GM21717 (cell line): ENCODE measurements at regions not wholly inside any gene's neighbourhood (a gene's known extent, or its start where the extent isn't known, plus 50 kb on each side); places are given as distances from the start of the nearest gene placed in this dataset.

Experiments used
- ATAC-seq: cut with Tn5 transposase; IDR thresholded peaks from one replicate; pipeline ENCODE4 v1.9.1; 2021; ENCODE audit warnings: mild to moderate bottlenecking, moderate library complexity; ENCODE audit not compliant: unreplicated experiment

DNA sequence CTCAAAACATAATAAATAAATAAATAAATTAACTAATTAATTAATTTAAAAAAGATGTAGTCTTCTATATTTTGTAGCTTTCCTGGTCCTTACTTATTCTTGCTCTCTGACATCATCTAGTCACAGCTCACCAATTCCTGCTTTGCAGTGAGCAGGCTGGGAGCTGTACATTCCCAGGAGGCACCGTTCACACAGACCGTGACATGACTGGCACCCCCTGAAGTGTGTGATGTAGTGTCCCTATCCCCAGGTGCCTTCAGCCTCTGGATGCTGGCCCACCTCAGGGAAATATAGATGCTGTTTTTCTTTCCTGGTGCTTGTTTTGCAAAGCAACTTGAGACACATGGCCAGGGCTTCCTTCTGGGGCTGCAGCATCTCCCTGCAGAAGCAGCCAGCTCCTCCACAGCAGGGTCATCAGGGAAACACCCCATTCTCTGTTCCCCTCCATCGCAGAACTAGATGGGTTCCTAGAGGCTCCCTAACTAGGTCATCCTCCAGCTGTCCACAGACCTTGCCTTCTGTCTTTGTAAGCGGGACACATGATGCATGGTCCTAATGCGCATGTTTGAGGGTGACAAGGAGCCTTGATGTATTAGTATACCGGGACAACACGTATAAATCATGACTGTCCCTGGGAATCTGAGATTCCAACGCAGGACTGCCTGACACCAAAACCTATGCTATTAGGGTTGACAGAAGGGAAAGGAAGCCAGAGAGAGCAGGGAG is 76.4 kb downstream of the RHOB start:
- ATAC-seq, result no peak

GRCh38 chr2:20523799-20524187 is 76.9 kb downstream of the RHOB start:
- no peak for ATAC-seq

DNA sequence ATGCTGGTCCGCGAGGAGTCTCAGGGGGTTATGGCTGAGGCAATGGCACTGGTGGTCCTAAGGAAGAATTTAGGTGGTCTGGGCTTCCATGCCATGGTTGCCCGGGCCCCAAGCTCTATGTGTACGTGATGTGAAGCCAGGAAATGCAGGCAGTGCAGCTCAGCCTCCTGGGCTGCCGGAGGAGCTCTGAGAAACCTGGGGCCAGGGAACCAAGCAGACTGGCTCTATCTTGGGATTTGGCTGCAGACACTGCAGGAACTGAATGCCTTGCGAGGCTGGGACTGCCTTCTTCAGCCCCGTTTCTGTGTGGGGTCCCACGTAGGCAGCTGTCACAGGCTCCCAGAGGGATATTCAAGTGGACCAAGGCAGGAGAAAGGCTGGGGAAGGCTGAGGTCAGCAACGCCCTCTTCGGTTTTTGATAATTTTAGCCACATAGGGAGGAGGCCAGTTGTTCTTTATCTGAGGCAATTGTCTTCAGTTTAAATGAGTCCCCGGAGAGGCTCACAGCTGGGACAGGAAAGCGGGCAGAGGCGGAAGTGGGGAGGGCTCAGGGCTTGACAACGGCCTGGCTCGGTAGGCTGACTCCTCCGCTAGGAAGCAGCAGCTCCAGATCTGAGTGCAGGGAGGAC is 77.7 kb downstream of the RHOB start:
- peak; percentile 85 for ATAC-seq

DNA sequence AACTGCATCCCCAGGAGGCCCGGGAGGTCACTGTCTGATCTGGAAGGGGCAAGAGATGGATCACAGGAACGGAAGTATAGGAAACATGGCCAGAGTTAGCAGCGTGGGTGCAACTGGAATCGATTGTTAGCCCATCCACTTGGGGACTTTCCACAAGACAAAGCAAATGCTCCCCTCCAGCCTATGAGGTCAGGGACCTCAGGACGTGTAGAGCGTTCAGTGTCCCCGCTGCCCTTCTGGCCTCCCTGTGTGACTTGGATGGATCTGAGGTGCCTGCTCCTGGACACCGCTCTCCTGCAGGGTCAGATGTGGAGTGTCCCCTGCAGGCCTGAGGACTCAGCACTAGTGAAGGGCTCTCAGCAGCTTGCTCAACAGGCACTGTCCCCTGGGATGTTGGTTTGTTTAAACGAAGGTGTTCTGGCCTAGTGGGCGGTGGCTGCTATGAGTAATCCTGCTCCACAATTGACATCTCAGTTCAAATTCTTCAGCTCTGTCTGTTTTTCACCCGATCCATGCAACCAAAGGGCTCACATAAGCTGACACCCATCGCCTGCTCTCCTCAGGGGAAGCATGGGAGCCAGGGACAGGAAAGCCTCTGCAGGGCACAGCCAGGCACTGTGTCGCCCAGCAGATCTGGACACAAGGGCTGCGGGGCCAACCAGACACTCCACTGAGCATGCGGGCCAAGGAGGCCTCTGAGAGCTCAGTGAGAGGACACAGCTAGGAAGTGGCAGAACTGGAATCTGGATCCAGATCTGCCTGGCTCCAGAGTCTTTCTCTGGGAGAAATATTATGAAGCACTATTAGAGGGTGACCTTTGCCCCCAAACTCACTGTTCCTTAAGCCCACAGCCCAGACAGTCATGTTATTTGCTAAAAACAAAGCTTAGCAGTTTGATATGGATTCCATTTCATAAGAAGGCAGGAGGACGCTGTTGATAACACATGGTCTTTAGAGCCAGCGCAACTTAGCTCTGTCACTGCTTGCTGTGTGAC is 78.5 kb downstream of the RHOB start:
- peak; percentile 85 for ATAC-seq

DNA sequence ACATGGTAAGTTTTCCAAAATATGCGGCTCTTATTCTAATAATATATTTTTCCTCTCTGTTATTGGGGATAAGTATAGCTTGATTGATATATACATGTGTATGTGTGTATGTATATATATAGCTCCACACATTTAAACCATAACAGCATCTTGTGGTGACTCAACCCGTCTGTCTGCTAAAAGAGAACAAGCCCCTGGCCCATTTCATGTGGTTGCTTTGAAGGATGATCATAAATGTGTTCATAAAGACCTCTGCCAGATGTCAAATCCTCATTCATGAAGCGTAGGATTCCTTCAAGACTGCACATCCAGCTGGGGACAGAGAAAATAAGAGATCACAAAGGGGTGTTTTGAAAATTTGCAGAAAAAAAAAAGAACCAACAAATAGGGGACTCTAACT is 79.3 kb downstream of the RHOB start:
- ATAC-seq, result no peak

DNA sequence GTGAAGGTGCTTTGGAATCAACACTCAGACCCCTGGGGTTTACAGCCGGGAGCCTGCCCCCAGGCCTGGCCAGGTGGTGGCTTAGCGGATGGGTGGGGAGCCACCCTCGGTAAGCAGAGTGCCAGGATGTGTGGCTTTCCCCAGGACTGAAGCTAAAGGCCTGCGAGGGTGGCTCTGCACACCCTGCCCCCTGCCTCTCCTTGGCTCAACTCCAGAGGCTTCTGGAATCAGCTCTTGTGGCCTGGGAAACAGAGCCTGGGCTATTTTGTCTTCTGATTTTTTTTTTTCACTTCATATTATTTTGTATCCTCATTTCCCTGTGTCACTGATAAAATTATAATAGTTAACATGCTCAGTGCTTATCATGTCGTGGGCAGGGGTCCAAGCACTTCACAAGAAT is 79.8 kb downstream of the RHOB start:
- no peak for ATAC-seq

DNA sequence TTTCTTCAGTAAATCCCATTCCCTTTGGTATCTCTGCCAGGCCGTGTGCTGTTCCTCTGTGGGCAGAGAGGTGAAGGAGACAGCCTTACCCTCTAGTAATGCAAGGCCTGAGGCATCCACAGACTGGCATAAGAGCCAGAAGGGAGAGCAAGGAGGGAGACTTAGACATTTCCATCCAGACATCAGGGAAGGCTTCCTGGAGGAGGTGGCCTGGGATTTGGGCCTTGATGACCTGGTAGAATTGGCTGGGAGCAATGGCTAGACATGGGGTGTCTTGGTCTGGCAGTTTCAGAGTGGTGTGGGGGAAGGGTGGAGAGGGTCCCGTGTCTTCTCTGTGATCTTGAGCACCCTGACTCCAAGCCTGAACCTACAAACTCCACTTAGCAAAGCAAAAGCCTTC is 81.8 kb downstream of the RHOB start:
- ATAC-seq, result no peak

- ATAC-seq, result no peak
Observed at GRCh38 chr2:20530520-20530919, 83.6 kb downstream of the RHOB start.

DNA sequence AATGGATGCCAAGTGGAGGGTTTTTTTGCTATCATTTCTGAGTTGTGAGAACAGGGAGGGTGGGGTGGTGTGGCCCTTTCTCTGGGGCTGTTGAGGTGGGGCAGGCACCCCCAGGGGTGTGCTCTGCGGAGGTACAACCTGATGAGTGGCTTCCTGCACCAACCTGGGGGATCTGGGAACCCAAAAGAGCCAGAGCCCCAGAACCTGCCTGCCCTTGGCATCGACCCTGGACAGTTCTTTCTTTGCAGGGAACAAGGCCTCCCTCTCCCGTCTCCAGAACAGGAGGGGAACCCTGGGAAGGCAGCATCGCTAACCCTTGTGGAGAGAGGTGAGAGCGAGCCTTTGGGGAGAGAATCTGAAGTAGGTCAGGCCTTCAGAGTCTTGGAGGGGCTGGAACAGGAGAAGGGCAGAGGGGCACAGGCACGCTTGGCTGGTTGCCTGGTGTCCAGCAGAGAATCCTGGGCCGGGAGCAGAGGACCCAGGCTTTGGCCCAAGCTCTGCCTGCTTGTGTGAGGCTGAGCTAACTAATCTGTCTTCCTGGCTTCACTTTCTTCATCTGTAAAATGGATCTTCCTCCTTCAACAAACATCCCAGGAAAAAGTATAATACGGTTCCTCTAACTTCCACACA is 84.9 kb downstream of the RHOB start:
- ATAC-seq, result no peak

GRCh38 chr2:20532634-20533437 is 86.0 kb downstream of the RHOB start:
- ATAC-seq, result no peak

GRCh38 chr2:20533993-20534622 is 87.2 kb downstream of the RHOB start:
- no peak for ATAC-seq

DNA sequence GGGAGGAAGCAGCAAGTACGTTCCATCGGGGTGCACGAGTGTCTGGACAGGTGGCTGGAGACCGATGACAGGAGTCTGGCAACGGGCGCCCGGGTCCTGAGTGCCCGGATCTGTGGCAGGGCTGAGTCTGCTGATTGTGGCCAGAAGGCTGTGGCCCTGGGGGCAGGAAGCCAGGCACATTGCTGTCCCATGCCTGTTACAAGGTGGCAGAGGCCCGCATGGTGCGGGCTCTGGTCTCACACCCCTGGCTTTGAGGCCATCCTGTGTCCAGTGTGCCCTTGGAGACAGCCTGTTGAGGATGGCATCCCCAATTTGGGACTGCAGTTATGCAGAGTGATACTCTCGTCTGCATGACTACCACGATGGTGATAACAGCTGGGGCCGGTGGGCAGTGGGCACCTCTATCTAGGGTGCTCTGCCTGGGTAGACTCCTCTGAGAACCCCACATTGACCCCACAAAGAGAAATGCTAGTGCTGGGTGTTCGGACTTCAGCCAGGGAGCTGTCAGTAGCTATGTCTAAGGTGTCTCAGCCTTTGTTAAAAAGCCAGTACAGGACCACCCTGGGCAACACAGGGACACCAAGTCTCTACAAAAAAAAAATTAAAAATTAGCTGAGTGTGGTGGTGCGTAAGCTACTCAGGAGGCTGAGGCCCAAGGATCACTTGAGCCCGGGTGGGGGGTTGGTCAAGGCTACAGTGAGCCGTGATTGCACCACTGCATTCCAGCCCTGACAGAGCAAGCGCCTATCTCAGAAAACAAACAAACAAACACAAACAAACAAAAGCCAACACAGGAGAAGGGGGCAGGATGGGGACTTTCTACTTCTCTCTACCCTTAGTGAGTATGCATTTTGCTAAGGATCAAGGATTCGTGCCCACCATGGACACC is 88.3 kb downstream of the RHOB start:
- no peak for ATAC-seq

DNA sequence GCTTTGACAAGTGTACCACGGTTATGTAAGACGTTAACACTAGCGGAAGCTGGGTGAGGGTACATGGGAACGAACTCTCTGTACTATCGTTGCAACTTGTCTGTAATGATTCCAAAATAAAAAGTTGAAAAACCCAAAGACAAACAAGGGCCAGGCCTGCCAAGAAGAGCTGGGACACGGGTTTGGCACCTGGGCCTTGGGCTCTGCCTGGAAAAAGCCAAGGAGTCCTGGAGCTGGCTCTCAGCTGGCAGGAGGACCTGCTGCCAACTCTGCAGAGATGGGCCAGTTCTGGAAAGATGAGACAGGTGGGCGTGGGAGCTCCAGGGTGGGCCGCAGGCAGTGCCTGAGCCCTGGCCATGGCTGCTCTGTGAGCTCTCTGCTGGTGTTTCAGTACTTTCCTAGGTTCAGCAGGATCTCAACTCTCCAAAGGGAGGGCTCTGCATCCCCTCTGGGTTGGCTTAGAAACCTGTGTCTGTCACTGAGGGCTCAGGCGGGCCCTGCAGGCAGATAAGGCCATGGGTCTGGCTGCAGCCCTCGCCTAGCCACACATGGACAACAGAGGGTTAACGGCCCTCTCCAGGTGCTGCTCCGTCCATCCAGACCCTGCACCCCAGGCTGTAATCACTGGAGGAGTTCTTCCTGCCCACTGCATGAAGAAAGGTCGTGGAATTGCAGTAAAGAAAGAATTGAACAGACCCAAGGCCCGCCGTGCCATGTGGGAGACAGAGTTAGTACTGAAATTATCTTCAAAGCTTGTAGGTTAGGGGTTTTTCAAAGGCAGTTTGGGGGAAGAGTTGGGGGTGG is 89.9 kb downstream of the RHOB start:
- ATAC-seq, result no peak

DNA sequence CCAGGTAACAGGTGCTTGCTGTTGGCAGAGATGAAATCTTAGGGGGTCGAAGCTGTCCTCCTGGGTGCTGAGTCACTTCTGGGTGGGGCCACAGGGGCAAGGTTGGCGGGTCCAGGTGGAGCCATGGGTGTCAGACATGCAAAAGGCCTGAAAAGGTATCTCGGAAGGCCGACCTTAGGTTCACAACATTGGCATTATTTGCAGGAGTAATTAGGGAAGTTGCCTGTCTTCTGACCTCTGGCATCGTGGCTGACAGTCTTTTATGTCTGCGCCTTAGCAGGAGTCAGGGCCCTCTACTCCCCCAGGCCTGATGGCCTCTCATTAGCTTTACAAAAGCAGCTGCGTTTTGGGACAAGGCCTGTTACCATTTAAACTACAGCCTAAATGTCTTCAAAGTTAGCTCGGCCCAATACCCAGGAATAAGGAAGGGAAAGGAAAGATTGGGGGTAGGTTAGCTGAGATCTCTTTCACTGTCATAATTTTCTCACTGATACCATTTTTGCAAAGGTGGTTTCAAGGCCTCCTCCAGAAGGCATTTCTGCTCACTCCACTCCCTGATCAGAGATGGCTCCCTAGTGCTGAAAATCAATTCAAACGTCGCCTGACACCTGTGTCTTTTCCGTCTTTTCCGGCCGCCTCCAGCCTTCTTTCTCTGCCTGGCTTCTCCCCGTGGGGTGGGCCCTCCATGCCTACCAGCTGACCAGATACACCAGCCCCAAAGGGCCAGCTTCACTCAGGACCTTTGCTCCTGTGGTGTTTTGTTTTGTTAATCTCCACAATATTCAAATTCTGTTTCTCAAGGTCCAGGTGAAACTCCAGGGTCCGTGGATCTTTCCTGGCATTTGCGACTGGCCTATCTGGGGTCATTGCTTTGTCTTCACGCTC is 90.8 kb downstream of the RHOB start:
- no peak for ATAC-seq

DNA sequence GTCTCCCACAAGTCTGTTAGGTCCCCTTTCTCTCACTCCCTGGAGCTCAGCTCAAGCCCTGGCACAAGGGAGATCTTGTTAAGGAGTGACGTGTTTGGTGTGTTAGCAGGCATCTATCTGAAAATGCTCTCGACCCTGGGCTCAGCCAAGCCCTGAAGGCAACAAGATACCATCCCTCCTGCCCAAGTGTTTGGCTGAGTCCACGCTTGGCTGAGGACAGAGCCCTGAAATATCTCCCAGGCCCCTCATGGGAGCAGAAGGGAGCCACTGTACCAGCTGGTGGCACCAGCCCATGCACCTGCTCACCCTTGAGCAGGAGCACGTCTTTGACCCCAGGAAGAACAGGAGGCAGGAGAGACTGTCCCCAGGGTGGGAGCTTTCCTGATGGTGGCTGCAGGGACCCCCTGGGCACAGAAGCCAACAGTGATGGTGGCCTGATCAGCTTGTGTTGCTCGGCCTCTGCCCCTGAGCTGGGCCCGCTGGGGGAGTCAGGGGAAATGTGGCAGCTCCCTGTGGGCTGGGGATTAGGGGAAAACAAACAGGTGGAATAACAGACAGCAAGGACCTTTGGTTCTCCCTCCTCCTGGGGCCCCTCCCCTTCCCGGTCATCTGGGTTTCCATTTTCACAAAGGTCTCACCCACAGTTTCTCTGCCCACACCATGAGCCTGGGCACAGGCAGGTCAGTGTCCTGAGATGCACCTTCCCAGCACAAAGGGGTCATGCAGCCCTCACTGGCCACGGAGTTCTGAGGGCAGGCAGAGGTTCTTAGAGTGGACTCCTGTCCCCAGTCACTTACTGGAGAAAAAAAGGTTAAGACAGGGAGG is 91.6 kb downstream of the RHOB start:
- ATAC-seq, result no peak

DNA sequence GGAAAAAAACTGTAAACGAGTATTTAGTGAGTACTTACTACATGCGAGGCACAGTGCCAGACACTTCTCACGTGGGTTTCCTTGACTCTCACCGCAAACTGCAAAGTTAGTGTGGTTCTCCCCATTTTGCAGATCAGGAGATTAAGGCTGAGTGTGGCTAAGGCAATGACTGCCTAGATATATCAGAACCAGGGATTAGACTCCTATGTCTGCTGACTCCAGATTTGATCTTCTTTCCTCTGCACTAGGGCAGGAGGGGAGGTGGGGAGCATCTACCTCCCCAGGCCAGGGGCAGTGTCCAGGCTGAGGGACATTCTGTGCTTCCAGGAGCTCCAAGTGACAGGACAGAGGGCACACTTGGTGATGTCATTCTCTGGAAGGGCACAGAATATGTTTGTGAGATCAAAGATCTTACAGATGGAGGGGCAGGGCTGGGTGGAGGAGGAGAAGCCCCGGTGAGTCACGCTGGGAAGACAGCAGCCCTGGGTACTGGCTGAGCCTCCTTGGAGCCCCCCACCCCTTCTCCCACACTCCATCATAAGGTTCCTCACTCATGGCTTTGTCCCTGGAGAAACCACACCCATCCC is 92.4 kb downstream of the RHOB start:
- no peak for ATAC-seq
